ENCODE measurements at regions not wholly inside any gene's neighbourhood (a gene's known extent, or its start where the extent isn't known, plus 50 kb on each side); places are given as distances from the start of the nearest gene placed in this dataset.
A peak's percentile ranks its signal among the peaks of the same experiment; 100 is the strongest.

GRCh38 chr1:2967881-2968280 is 53.4 kb upstream of the ACTRT2 start:
- intact Hi-C loops (cut with DNase I): no loop called here
- TF ChIP-seq POLR2A (IDR thresholded peaks at IDR 0.05): no peak
- TF ChIP-seq CTCF (IDR thresholded peaks at IDR 0.05): no peak
- peak in 1 of 7 donors; percentile 2 for DNase-seq
- no peaks in the 10 kb centered on the region for H3K36me3 ChIP-seq (replicated peaks in 1 of 2)
- no peak overlapping the region for H3K27ac ChIP-seq
- H3K27me3 ChIP-seq: no peaks in the 10 kb centered on the region
- no peaks in the 10 kb centered on the region for H3K4me1 ChIP-seq (replicated peaks in 1 of 2)
- WGBS, 4 donors: 67 to 73% (median 71%) methylated on average over 7 to 10 of the region's 10 CpGs
- H3K9me3 ChIP-seq (replicated peaks in 1 of 3): no peaks in the 10 kb centered on the region
- no peak overlapping the region for H3K4me3 ChIP-seq

GRCh38 chr1:2968471-2968881 is 52.8 kb upstream of the ACTRT2 start:
- H3K27me3 ChIP-seq: no peaks in the 10 kb centered on the region
- WGBS, 4 donors: 49 to 57% (median 50%) methylated on average over 17 to 25 of the region's 25 CpGs
- peak in 1 of 7 donors; percentile 6 for DNase-seq

DNA sequence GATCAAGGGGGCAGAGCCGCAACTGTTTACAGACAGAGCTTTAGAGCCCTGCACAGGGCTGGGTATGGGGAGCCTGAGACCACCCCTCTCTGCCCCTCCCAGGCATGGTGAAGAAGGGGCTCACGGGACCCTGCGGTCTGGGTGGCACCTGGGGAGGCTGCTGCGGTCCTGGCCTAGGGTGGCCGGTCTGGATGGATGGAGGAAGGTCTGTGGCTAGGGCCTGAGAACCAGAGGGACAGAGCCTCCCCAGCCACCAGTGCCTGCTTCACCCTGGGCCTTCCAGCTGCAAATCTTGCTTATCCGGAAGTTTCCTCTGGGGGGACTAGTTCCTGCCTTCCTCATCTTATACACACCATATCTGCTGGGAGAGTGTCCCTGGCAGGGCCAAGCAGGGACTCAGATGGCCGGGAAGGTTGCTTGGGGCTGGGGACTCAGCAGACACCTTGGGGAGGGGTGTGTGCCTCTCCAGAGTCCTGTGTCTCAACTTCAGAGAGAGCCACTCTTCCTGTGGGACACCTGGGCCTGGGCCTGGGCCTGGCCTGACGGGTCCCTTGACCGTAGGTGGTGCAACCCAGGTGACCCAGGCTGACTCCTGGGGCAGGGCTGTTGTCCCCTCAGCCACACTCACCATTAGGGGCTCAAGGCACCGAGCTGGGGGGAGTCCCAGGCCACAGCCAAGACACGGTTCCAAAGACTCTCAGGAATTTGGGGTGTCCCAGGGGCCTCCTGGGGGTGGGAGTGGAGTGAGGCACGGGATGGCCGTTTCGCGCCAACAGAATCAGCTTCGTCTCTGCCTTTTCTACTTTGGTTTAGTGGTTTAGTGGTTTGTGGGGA is 52.0 kb upstream of the ACTRT2 start:
- H3K27ac ChIP-seq: no peak overlapping the region
- H3K27me3 ChIP-seq: no peaks in the 10 kb centered on the region
- H3K4me3 ChIP-seq: no peak overlapping the region
- no peak for TF ChIP-seq POLR2A (IDR thresholded peaks at IDR 0.05)
- TF ChIP-seq CTCF (IDR thresholded peaks at IDR 0.05): no peak
- intact Hi-C loops (cut with DNase I): no loop called here
- peak in 1 of 7 donors; percentile 5 for DNase-seq
- 73 to 84% (median 76%) methylated on average over 7 to 16 of the region's 16 CpGs for WGBS, 4 donors
- no peaks in the 10 kb centered on the region for H3K36me3 ChIP-seq (replicated peaks in 1 of 2)
- no peaks in the 10 kb centered on the region for H3K9me3 ChIP-seq (replicated peaks in 1 of 3)
- no peaks in the 10 kb centered on the region for H3K4me1 ChIP-seq (replicated peaks in 1 of 2)

More at GRCh38 chr1:2968471-2968881, 52.8 kb upstream of the ACTRT2 start:
- H3K27ac ChIP-seq: no peak overlapping the region
- H3K9me3 ChIP-seq (replicated peaks in 1 of 3): no peaks in the 10 kb centered on the region
- H3K4me3 ChIP-seq: no peak overlapping the region
- H3K36me3 ChIP-seq (replicated peaks in 1 of 2): no peaks in the 10 kb centered on the region
- H3K4me1 ChIP-seq (replicated peaks in 1 of 2): no peaks in the 10 kb centered on the region
- intact Hi-C loops (cut with DNase I): no loop called here
- TF ChIP-seq CTCF (IDR thresholded peaks at IDR 0.05) (no peak), POLR2A (IDR thresholded peaks at IDR 0.05) (no peak)

DNA sequence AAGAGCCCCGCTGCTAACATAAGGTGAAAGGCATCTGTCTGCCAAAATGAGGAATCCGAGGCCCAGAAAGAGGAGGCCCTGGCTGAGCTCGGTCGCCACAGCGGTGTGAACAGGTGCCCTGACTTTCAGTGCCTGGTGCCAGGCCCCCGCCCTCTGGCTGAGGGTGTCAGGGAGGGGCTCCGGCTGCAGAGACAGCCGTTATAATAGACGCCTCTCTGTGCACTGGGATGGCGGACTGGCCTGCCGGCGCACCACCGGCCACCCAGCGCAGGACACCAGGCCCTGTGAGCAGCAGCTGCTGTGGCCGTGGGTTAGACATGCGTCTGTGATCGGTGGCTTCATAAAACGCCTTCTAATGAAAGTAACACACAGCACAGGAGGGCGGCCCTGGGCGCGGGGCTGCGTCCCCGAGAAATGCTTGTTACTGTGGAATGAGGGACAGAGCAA is 51.4 kb upstream of the ACTRT2 start:
- H3K9me3 ChIP-seq (replicated peaks in 1 of 3): no peaks in the 10 kb centered on the region
- H3K27me3 ChIP-seq: no peaks in the 10 kb centered on the region
- no peak overlapping the region for H3K4me3 ChIP-seq
- H3K36me3 ChIP-seq (replicated peaks in 1 of 2): no peaks in the 10 kb centered on the region
- TF ChIP-seq POLR2A (IDR thresholded peaks at IDR 0.05) (no peak), CTCF (IDR thresholded peaks at IDR 0.05) (no peak)
- H3K27ac ChIP-seq: no peak overlapping the region
- peak in 1 of 7 donors; percentile 6 for DNase-seq
- H3K4me1 ChIP-seq (replicated peaks in 1 of 2): no peaks in the 10 kb centered on the region
- WGBS, 4 donors: 72 to 90% (median 85%) methylated on average over 15 to 23 of the region's 23 CpGs
- intact Hi-C loops (cut with DNase I): no loop called here

All from adrenal gland (tissue), 9 donors.